GM18519 (cell line): ENCODE measurements at regions not wholly inside any gene's neighbourhood (a gene's known extent, or its start where the extent isn't known, plus 50 kb on each side); places are given as distances from the start of the nearest gene placed in this dataset.

Source experiments
- ATAC-seq: cut with Tn5 transposase; IDR thresholded peaks from one replicate; pipeline ENCODE4 v1.9.1; 2021; ENCODE audit warnings: mild to moderate bottlenecking, moderate library complexity; ENCODE audit not compliant: unreplicated experiment, low FRiP score

DNA sequence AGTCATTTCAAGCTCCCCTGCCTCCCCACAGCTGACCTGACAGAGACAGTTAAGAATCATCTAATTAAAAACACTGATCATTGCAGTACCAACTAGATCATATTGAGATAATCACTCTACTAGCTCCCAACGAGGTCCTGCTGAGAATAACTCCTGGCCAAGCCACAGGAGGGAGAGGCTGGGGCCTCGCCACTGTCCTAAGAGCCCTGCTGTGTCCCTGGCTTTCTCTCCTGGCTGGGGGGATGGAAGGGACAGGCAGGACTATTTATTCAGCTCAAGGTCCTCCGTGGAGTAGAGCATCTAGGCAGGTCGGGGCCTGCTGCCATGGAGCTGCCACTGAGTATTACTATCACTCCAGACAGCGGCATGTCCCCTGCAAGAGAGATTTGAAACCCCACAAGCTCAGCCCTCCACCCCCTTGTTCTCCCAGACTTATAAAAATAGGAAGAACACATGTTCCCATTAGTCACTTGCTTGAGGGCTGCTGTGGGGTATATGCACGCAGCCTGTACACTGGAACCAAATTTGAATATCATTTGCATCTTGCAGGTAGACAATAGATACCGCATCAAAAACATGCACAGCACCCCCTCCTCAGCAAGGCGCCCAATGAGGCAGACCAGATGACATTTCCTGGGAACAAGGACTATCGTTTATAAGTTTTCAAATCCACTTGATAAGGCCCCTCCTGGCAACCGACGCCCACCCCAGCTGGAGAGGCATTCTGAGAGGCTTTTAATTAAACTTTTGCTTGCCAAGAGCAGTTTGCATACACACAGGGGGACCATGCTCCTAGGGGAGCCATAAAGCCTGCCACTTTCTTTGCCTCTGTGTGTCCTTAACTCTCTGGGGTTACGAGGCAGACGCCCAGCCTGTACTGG, 385.2 kb upstream of the ZFHX3 start:
- no peak for ATAC-seq

DNA sequence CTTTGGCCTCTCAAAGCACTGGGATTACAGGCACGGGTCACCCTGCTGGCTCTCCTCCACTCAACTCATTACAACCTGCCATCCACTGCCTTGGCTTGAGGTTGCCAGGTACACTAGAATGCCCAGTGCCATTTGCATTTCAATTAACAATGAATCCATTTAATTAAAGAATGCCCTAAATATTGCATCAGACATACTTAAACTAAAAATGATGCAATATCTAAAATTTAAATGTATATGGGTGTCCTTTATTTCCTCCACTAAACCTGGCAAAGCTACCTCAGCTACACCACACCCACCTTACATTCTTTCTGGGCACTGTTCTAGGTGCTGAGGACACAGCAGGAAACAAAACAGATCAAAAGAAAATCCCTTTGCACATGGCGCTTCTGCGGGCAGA, 382.2 kb upstream of the ZFHX3 start:
- ATAC-seq, result no peak

DNA sequence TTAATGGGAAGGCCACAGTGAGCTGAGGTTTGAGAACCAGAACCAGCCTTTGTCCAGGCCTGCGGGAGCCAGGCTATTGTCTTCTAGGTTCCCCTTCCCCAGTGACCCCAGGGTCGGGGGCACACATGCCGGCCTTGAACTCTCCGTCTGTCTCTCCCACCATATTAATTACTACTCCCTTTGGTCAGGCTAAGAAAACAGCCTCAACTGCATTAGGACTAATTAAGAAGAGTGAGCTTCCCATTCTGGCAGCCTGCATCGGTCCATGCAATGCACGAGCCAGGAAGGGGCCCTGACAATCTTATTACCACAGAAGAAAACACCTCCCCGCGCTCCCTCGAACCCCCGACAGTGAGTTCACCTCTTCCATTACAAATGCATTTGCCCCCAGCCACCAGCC, 380.2 kb upstream of the ZFHX3 start:
- no peak for ATAC-seq

DNA sequence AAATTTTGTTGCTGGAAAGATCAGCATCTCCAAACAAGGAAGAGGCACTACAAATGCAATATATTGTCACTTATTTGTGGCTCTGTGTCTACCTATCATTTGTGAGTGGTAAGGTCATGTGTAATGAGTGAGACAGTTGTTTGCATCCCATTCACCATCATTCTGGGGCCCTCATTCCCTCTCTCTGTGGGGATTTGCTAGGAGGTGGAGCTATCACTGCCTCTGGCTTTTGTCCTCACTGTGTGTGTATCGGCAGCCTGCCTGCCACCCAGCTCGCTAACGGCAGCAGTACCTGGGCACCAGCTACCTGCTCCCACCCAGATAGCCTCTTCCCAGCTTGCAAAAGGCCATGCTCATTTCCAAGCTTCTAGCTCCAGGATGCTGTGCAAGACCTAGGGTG, 379.2 kb upstream of the ZFHX3 start:
- no peak for ATAC-seq

DNA sequence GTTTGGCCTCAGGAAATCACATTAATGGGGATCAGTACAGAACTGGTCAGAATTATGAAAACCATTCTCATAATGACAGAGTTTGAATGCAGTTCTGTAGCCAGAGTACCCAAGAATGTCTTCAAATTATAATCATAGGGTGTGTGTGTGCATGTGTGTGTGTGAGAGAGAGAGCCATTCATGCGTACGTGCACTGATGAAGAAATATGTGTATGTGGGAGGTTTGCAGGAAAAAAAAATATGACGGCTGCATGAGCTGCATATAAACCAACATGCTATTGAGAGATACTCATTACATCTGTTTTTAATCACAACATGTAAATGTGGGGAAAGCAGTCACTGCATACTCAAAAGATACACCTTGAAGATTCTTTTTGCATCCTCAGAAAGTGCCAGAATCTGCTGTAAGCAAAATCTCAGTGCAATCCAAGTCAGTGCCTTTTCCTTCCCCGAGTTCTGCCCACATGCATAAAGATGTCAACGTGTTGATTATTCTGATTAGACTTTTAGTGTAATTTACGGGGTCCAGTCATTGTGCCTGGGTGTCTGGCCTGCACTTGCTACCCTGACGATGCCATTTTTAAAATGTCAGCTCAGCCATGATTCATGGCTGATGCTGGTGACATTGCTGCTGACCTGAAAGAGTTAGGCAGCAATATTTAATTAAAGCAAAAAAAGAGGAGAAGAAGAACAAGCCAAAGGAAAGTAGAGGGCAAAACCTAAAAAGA, 378.7 kb upstream of the ZFHX3 start:
- ATAC-seq, result no peak

DNA sequence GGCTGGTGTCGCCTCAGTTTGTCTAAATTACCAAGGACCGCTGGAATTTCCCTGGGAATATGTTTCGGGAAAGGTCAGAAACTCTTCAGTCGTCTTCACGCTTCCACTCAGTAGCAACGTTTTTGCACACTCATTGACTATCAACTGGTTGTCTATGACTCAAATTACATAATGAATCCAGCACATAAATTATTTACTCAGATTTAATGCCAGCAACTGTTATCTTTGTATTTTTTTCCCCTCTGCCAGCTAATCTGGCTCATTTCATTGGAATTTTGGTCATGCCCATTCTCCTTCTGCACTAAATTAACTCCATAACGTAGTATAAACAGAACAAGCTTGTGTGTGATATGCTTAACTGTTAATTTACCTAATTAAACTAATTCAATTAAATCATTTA, 372.7 kb upstream of the ZFHX3 start:
- ATAC-seq, result no peak

DNA sequence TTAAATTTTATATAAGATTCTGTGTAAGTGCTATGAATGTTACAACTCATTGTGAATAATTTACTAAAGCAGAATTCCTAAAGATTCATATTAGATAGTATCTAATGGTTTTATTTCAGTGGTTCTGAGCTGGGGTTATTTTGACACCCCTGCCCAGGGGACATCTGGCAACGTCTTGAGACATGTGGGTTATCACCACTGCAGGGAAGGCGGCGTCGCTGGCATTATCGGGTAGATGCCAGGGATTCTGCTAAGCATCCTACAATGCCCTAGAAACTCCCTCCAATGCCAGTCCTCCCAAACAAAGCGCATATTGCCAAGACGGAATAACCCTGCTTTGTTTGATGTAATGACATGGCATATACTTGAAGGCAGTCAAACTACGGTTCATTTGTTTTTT, 372.3 kb upstream of the ZFHX3 start:
- no peak for ATAC-seq

DNA sequence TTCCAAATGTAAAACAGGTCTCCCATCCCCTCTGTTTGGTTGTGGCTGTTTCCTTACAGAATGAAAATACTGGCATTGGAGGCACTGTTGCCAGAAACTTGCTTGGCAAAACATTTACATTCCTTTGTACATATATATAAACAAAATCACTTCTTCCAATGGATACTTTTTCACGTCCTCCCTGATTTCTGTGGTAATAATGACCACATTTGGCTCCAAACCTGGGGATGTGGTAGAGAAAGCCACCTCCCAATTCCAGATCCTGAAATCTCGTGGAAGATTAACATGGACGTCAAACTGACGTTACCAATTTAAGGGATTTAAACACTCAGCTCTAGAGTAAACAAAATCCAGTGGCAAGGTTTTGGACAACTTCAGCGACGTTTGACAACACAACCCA, 370.8 kb upstream of the ZFHX3 start:
- ATAC-seq, result no peak

DNA sequence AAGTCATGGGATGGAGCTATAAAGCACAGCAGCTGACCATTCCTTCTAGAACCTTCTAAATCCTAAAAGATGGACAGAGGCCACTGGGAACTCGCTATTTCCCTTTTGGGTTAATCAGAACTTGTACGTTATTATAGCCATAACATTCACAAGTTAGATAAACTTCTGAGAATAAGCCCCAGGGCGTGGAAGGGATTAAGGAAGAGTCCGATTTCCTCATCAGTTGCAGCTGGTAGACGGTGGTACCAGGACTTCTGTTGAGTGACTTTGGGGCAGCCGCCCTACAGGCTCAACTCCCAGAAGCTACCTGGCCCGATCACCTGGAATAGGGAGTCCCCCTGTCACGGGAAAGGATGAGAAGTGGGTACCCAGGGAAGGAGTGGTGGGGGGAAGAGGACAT, 370.1 kb upstream of the ZFHX3 start:
- ATAC-seq, result no peak

DNA sequence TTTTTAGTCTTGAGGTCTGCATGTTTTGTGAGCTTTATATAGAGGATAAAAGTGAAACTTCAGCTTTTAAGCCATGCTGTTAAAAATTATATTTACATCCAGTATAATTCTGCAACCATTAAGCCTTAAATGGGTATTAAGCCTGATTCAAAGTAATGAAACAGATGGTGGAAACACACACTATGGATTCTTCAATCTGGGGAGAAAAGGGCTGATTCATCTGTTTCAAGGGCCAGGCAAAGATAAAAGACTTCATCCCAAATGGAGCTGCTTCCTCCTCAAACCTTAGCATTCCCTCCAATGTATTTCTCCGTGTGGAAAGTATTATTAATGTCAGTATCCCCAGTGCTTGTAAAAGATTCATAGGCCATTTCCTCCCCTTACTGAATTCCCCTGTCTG, 367.4 kb upstream of the ZFHX3 start:
- no peak for ATAC-seq

DNA sequence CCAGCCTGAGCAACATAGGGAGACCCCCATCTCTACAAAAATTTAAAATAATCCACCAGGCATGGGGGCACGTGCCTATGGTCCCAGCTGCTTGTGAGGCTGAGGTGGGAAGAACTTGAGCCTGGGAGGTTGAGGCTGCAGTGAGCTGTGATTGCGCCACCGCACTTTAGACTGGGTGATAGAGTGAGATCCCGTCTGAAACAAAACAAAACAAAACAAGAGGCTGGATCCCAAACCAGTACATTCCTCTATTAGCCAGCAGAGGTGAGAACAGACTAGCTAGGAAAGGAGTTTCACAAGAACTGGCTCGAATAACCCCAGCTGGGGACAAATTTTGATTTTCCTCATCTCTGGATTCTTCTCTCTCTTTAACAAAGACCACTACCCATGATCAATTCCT, 366.7 kb upstream of the ZFHX3 start:
- ATAC-seq, result no peak

DNA sequence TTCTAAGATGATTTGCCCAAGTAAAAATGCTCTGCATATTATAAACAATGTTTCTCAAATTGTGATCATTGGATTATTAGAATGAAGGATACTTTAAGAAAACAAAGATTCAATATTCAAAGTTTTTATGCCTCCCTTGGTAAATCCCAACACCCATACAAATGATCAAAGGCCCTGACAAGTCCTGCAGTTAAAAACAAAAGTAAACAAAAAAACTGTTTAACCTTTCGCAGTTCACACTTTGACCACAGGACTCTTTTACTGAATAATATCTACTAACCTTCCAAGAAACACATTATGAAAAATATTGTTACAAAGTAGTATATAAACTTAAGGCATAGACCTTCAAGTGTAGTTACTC, 365.9 kb upstream of the ZFHX3 start:
- no peak for ATAC-seq

DNA sequence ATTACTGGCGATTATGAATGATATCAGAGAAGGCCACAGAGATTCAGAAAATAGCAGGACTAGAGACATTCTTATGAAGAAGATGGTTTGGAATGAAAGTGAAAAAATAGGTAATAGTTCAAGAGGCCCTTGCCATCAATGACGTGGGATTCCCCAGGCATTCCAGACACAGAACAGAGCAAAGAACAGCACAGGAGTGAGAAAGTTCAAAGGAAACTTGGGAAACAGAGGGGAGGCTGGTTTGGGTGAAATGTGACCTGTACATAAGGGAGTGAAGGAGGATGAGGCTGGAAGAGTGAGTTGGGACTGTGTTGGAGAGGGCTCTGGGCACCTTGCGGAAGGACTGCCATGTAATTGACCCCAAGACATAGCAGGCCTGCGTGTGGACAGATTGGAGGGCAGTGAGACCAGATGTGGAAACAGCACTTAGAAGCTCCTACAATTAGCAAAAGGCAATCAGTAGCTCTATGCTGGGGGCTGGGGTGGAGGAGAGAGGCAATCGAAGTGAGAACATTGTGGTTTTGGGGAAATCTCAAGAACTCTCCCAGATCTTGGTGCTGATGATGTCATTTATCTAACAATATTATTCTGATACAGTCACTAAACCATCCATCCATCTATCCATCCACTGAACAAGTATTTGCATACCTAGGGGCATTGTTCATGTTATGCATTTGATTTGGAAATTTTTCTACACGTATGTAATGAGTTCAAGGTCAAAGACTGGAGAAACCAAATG, 365.3 kb upstream of the ZFHX3 start:
- no peak for ATAC-seq

DNA sequence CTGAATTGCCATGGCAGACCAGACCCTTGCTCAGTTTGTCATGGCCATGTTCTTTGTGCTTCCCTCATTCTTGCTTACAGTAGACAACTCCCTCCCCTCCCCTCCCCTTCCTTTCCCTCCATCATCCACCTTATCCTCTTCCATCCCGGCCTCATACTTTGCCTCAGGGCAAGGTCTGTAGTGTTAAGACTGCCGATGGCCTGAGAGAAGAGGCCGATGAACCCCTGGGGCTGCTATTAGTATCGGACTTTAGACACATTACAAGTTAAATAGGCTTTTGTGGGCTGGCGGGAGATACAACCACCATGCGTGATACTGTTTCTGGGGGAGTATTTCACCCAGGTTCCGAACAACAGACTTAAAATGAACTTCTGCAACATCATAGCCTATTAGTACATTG, 364.5 kb upstream of the ZFHX3 start:
- ATAC-seq, result no peak

DNA sequence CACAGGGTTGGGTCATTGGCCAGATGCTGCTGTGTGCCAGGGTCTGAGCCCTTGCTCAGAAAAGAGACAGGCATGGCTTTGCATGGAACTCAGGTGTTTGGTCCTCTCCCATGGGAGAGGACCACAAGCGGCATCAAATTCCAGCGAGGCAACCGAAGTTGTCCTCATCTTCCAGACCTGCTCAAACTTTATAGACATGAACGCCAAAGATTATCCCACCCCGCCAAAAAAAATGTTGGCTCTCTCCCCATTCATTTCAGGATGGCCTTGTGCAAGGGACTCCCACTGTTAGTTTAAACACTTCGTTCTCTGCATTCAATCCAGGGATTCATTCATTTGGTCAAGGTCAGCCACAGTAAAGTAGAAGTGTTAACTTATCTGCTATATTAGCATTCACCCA, 360.8 kb upstream of the ZFHX3 start:
- no peak for ATAC-seq

DNA sequence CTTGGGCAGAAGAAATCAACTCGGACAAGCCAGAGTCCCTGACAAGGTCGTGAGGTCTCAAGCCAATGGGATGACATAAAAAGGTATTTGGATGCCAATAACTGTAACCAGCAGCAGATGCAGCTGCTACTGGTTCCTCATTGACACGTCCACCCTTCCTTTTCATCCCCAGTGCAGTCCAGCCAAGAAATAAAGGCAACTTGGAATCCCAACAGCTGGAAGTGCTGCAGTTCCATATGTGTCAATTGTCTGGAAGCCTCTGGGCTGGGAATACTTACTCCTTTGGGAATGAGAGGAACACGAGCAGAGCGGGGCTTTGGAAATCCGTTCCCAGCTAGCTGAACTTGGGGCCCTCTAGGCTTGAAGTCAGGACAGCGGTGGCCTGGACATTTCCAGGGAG, 360.4 kb upstream of the ZFHX3 start:
- no peak for ATAC-seq

DNA sequence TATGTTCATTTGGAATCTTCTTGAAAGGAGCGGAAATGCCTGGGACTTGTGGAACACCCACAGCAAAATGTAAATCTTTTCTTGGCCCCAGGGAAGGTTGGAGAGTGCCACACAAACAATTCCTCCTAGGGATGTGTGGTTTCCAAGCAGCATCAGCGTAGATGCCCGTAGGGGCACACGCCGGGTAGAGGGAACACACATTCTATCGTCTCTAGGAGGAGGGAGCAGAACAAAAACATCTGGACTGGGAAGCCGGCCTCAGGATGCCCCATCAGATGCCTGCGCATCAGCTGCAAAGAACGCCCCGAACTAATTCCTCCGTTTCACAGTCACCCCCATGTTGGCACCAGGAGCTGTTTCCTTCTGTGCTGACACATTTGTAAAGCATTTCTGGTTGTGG, 357.9 kb upstream of the ZFHX3 start:
- no peak for ATAC-seq

DNA sequence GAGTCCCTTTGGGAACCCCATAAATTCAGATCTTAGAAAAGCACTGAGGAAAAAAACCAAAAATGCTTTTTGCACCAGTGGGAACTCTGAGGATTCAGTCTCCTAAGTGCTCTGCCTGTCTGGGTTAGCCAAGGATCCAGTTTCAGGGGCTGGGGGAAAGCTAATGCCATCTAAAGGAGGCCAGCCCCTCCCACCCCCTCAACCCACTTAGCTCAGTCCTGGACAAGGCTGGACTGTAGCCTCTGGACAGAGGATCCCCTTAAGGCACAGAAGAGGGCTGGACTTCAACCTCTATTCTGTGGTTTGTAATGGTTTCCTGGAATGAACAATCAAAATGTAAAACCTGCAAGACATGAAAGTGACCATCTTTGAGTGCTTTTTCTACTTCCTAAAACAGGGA, 356.1 kb upstream of the ZFHX3 start:
- ATAC-seq, result no peak

DNA sequence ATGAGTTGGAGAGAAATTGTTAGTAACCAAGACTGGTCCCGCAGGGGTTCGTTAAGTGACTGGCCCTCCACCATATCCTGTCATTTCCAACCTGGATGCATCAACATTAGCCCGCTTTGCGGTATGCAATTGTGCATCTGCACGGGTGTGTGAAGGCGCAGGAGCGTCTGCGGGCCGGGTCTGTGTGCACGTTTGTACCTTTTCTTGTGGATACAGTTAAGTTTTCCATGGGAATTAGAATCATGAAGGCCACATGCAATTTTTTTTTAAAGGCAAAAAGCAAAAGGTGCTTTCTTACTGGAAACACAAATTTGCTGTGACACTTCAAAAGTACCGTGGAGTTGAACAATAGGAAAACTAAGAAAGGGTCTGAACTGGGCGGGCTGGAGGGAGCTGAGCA, 355.4 kb upstream of the ZFHX3 start:
- ATAC-seq, result no peak

DNA sequence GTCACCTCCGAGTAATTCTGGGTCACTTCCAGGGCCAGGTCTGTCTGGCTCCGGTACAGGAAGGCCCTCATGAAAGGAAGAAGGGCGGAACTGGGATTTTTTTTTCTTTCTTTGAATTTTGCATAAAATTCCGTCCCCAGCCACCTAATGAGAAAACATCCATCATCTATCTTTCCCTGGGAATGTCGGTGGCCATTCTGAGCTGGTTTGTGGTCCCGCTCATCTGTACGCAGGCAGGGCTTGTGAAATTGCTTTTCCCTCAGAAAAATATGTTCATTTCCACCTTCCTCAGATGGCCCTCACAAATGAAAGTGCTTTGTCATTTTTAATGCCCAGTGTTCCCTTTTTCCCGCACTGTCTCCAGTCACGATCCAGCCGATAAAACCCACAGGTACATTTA, 353.0 kb upstream of the ZFHX3 start:
- no peak for ATAC-seq

DNA sequence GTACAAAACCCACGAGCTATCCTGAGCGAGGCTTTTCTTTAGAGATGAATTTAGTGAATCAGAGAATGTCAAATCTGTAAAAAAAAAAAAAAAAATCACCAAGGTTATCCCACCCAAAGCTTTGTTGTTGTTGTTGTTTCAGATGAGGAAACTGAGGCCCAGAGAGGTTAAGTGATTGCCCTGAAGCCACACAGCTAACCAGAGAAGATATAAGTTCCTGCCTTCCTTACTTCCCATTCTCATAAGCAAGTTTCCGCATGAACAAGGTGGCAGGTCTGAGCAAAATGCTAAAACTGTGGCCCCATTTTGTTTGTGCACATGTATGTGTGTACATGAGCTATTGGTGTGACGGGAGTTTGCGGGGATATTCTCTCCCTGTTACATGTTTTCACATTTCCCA, 352.1 kb upstream of the ZFHX3 start:
- no peak for ATAC-seq

DNA sequence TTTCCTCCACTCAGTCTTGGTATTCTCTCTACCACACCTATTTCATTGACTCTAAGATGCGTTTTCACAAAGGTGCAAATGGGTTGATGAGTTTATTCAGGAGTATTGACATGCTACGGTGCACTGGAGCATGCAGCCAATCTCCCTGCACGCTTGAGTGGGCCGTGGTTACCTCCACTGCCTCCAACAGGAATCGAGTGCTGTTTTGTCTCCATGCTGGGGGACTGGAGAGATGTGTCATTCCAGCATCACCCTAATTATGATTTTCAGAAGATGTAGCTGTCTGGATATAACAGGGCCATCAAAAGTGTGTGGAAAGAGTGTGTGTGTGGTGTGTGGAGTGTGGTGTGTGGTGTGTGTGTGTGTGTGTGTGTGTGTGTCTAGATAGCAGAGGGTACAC, 351.6 kb upstream of the ZFHX3 start:
- ATAC-seq, result no peak
